ENCODE measurements at regions not wholly inside any gene's neighbourhood (a gene's known extent, or its start where the extent isn't known, plus 50 kb on each side); places are given as distances from the start of the nearest gene placed in this dataset.

GRCh38 chr15:25501828-25502446, 63.1 kb upstream of the UBE3A start:
- DNase-seq: no peak

- DNase-seq: no peak
Observed at GRCh38 chr15:25498835-25499234, 60.0 kb upstream of the UBE3A start.

GRCh38 chr15:25497934-25498333, 59.1 kb upstream of the UBE3A start:
- DNase-seq: no peak

- DNase-seq: no peak
Observed at GRCh38 chr15:25493823-25494526, 55.2 kb upstream of the UBE3A start.

GRCh38 chr15:25492315-25492714, 53.5 kb upstream of the UBE3A start:
- DNase-seq: no peak
